ENCODE measurements at regions not wholly inside any gene's neighbourhood (a gene's known extent, or its start where the extent isn't known, plus 50 kb on each side); places are given as distances from the start of the nearest gene placed in this dataset.

GRCh38 chr6:33863723-33864440 lies 60.1 kb upstream of the MLN start:
- DNase-seq (ENCODE audit: low read depth) = no peak

- no peak for DNase-seq (ENCODE audit: low read depth)
These were observed 59.3 kb upstream of the MLN start for GRCh38 chr6:33863084-33863483.

GRCh38 chr6:33862536-33862935 lies 58.7 kb upstream of the MLN start:
- DNase-seq (ENCODE audit: low read depth) = no peak

GRCh38 chr6:33861722-33862121 lies 57.9 kb upstream of the MLN start:
- no peak for DNase-seq (ENCODE audit: low read depth)

- no peak for DNase-seq (ENCODE audit: low read depth)
These were observed 57.1 kb upstream of the MLN start for GRCh38 chr6:33860706-33861474.

- DNase-seq (ENCODE audit: low read depth) = no peak
These were observed 56.2 kb upstream of the MLN start for GRCh38 chr6:33860006-33860405.

- no peak for DNase-seq (ENCODE audit: low read depth)
These were observed 55.2 kb upstream of the MLN start for GRCh38 chr6:33858804-33859505.

GRCh38 chr6:33857932-33858475 lies 54.2 kb upstream of the MLN start:
- no peak for DNase-seq (ENCODE audit: low read depth)

- DNase-seq (ENCODE audit: low read depth) = no peak
These were observed 53.5 kb upstream of the MLN start for GRCh38 chr6:33857093-33857931.

- peak; percentile 18 for DNase-seq (ENCODE audit: low read depth)
These were observed 52.9 kb upstream of the MLN start for GRCh38 chr6:33856655-33857054.

- DNase-seq (ENCODE audit: low read depth) = no peak
These were observed 52.3 kb upstream of the MLN start for GRCh38 chr6:33856031-33856590.

GRCh38 chr6:33854572-33855030 lies 50.8 kb upstream of the MLN start:
- no peak for DNase-seq (ENCODE audit: low read depth)

GRCh38 chr6:33853736-33854135 lies 49.9 kb upstream of the MLN start:
- no peak for DNase-seq (ENCODE audit: low read depth)

All from T follicular helper cell (primary cell).